Ishikawa (cell line): ENCODE measurements at regions not wholly inside any gene's neighbourhood (a gene's known extent, or its start where the extent isn't known, plus 50 kb on each side); places are given as distances from the start of the nearest gene placed in this dataset.

Source experiments
- CEBPB ChIP-seq: IDR thresholded peaks from 2 replicates; pipeline ENCODE4 v1.6.1; 2012
- CREB1 ChIP-seq: IDR thresholded peaks from 2 replicates; pipeline ENCODE4 v1.6.1; 2012; ENCODE audit warnings: low read depth
- EGR1 ChIP-seq: IDR thresholded peaks from 2 replicates; pipeline ENCODE4 v1.6.1; 2012
- EP300 ChIP-seq: IDR thresholded peaks from 2 replicates; pipeline ENCODE4 v1.6.1; 2012; ENCODE audit warnings: borderline replicate concordance
- FOXM1 ChIP-seq: IDR thresholded peaks from 2 replicates; pipeline ENCODE4 v1.6.1; 2012; ENCODE audit warnings: low read depth, borderline replicate concordance
- MAX ChIP-seq: IDR thresholded peaks from 2 replicates; pipeline ENCODE4 v1.6.1; 2012
- NFIC ChIP-seq: IDR thresholded peaks from 2 replicates; pipeline ENCODE4 v1.6.1; 2012
- RAD21 ChIP-seq: IDR thresholded peaks from 2 replicates; pipeline ENCODE4 v1.6.1; 2012; ENCODE audit warnings: low read depth
- REST ChIP-seq: IDR thresholded peaks from 2 replicates; pipeline ENCODE4 v1.6.1; 2012; ENCODE audit warnings: low read depth, mild to moderate bottlenecking
- TAF1 ChIP-seq: IDR thresholded peaks from 2 replicates; pipeline ENCODE4 v1.6.1; 2012; ENCODE audit warnings: low read depth, mild to moderate bottlenecking
- TCF12 ChIP-seq: IDR thresholded peaks from 2 replicates; pipeline ENCODE4 v1.6.1; 2012; ENCODE audit warnings: low read depth
- TEAD4 ChIP-seq: IDR thresholded peaks from 2 replicates; pipeline ENCODE4 v1.6.1; 2012
- USF1 ChIP-seq: IDR thresholded peaks from 2 replicates; pipeline ENCODE4 v1.6.1; 2012
- YY1 ChIP-seq: IDR thresholded peaks from 2 replicates; pipeline ENCODE4 v1.6.1; 2012; ENCODE audit warnings: low read depth
- ZBTB7A ChIP-seq: IDR thresholded peaks from 2 replicates; pipeline ENCODE4 v1.6.1; 2012; ENCODE audit warnings: low read depth

- TF ChIP-seq TAF1 = no peak
- TF ChIP-seq YY1 = no peak
- no peak for TF ChIP-seq USF1
- no peak for TF ChIP-seq CEBPB
- no peak for TF ChIP-seq TEAD4
- TF ChIP-seq REST = no peak
- TF ChIP-seq ZBTB7A = no peak
- no peak for TF ChIP-seq CREB1
- no peak for TF ChIP-seq EP300
Observed at GRCh38 chr17:51397361-51398127, 137.2 kb downstream of the UTP18 start.

- TF ChIP-seq EGR1 (no peak), FOXM1 (no peak), CEBPB (no peak), USF1 (no peak), ZBTB7A (no peak)
Observed at GRCh38 chr17:51398128-51398525, 137.8 kb downstream of the UTP18 start.

- TF ChIP-seq CEBPB (no peak), EP300 (no peak), YY1 (no peak)
Observed at GRCh38 chr17:51398687-51399086, 138.3 kb downstream of the UTP18 start.

- TF ChIP-seq FOXM1 (no peak), TCF12 (no peak), TAF1 (no peak), CREB1 (no peak), EGR1 (no peak), CEBPB (no peak), TEAD4 (no peak), EP300 (no peak), USF1 (no peak), YY1 (no peak), ZBTB7A (no peak), NFIC (no peak), MAX (no peak)
Observed at GRCh38 chr17:51401279-51401678, 140.9 kb downstream of the UTP18 start.

- TF ChIP-seq MAX (no peak), YY1 (no peak), NFIC (no peak), EP300 (no peak), REST (no peak), RAD21 (no peak), CEBPB (no peak), USF1 (no peak), TEAD4 (no peak), EGR1 (no peak), FOXM1 (no peak), ZBTB7A (no peak), TCF12 (no peak), TAF1 (no peak), CREB1 (no peak)
Observed at GRCh38 chr17:51402899-51403298, 142.6 kb downstream of the UTP18 start.

- TF ChIP-seq TAF1 (no peak), EGR1 (no peak), RAD21 (no peak), CEBPB (no peak), YY1 (no peak), CREB1 (no peak), FOXM1 (no peak), USF1 (no peak), MAX (no peak)
Observed at GRCh38 chr17:51407576-51407975, 147.2 kb downstream of the UTP18 start.
